Panc1 (cell line): ENCODE measurements at regions not wholly inside any gene's neighbourhood (a gene's known extent, or its start where the extent isn't known, plus 50 kb on each side); places are given as distances from the start of the nearest gene placed in this dataset.

ENCODE experiments used
- ATAC-seq: fragments of 200-7000 bp; cut with Tn5 transposase; 2 replicates; pipeline ENCODE4 v1.9.1; 2020; ENCODE audit warnings: mild to moderate bottlenecking, moderate library complexity
- BruUV-seq: library from RNA; stranded (reverse); fragments of 400-500 nt; replicated peaks from 2 replicates; lab custom pipeline; 2021; lab: Mats Ljungman, UMichigan
- CTCF ChIA-PET: fragments of 300-600 bp; sonication (Branson Sonifier 250); formaldehyde crosslinking; loops from one replicate; lab custom pipeline; 2022; ENCODE audit warnings: antibody characterized with exemption; lab: Charles Lee
- POLR2A ChIA-PET: fragments of 300-600 bp; sonication (Branson Sonifier 250); formaldehyde crosslinking; loops from one replicate; lab custom pipeline; 2022; ENCODE audit warnings: antibody characterized with exemption; lab: Charles Lee
- DNase-seq: peaks from one replicate; pipeline ENCODE4 v3.0.0-alpha.2; 2010; ENCODE audit warnings: low read depth, low spot score
- H3K27ac ChIP-seq: 2 replicates; pipeline ENCODE4 v1.5.1; 2011; ENCODE audit warnings: mild to moderate bottlenecking, low read length, inconsistent platforms
- H3K27me3 ChIP-seq: fragments of 200-500 bp; sonication (Bioruptor generic); 2 replicates; pipeline ENCODE4 v1.6.0; 2014; ENCODE audit warnings: low read length, inconsistent platforms; ENCODE audit not compliant: control insufficient read depth, insufficient read depth
- H3K36me3 ChIP-seq: fragments of 200-500 bp; sonication (Bioruptor generic); 2 replicates; pipeline ENCODE4 v1.5.1; 2014; ENCODE audit warnings: inconsistent platforms, mild to moderate bottlenecking, low read length, moderate library complexity; ENCODE audit not compliant: control insufficient read depth, insufficient read depth
- H3K4me1 ChIP-seq: 2 replicates; pipeline ENCODE4 v1.5.1; 2011; ENCODE audit warnings: inconsistent platforms, mild to moderate bottlenecking, low read length, moderate library complexity; ENCODE audit not compliant: control insufficient read depth, insufficient read depth
- H3K4me3 ChIP-seq, 2 experiments: 2 replicates each; pipeline ENCODE4 v1.5.1; 2011 to 2012; ENCODE audit warnings: low read depth in 2 of 2, low read length in 2 of 2, mild to moderate bottlenecking in 2 of 2, inconsistent platforms in 1 of 2, moderate library complexity in 1 of 2
- H3K9me3 ChIP-seq: fragments of 200-500 bp; sonication (Bioruptor generic); 2 replicates; pipeline ENCODE4 v1.5.1; 2014; ENCODE audit warnings: low read depth, mild to moderate bottlenecking, inconsistent platforms, low read length, moderate library complexity; ENCODE audit not compliant: control insufficient read depth, insufficient read depth
- POLR2AphosphoS5 ChIP-seq: IDR thresholded peaks from 2 replicates; pipeline ENCODE4 v1.6.1; 2012; ENCODE audit warnings: mild to moderate bottlenecking, low read depth, low read length, moderate library complexity
- SIN3A ChIP-seq: IDR thresholded peaks from 2 replicates; pipeline ENCODE4 v1.6.1; 2012; ENCODE audit warnings: low read depth, mild to moderate bottlenecking, low read length, moderate library complexity, borderline replicate concordance; ENCODE audit not compliant: insufficient read depth
- TCF7L2 ChIP-seq: IDR thresholded peaks from 2 replicates; pipeline ENCODE4 v1.6.1; 2011; ENCODE audit warnings: mild to moderate bottlenecking, low read depth, low read length, inconsistent platforms
- in situ Hi-C: cut with HindIII; loops from 2 replicates; pipeline ENCODE4 v1.10.0; 2016; ENCODE audit warnings: low sequenced_read_pairs, low pct_unique_long_range_greater_than_20kb
- intact Hi-C: fragments of 100-400 bp; cut with micrococcal nuclease; formaldehyde crosslinking; loops from one replicate; pipeline ENCODE4 v1.10.0; 2022; ENCODE audit not compliant: unreplicated experiment
- TF ChIP-seq, protein P1 (sequence below), 2 experiments: IDR thresholded peaks; 2 replicates each; pipeline ENCODE4 v1.6.1; 2011 to 2012; ENCODE audit warnings: low read depth in 2 of 2, control low read depth in 1 of 2, low read length in 1 of 2, mild to moderate bottlenecking in 1 of 2, moderate library complexity in 1 of 2; ENCODE audit not compliant: insufficient read depth in 1 of 2
- TF ChIP-seq, protein P2 (sequence below): fragments of 450-650 bp; IDR thresholded peaks from 2 replicates; pipeline ENCODE4 v1.5.1; 2017; ENCODE audit warnings: mild to moderate bottlenecking

DNA sequence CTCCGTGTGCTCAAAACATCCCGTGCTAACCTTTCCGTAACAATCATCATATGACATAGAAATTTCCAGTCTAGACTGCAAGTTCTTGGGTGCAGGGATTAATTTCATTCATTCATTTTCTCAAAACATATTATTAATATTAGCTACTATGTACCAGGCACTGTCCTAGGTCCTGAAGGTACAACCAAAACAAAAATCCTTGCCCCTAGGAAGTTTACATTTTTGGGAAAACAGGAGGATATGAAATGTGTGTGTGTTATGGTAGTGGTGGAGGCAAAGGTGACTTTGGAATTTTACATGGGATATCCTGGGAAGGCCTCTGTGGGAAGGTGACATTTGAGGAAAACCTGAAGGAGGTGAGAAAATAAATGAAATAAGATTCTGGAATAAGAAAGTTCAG, 222.6 kb downstream of the LRRC3B start:
- ATAC-seq (no peak), DNase-seq (no peak)
- no TSS peak for BruUV-seq
- no peak overlapping the region for H3K4me3 ChIP-seq
- H3K27me3 ChIP-seq, result no peaks in the 10 kb centered on the region
- no peak overlapping the region for H3K27ac ChIP-seq
- no peaks in the 10 kb centered on the region for H3K4me1 ChIP-seq
- in situ Hi-C loops, result no loop called here
- CTCF ChIA-PET, result no interaction called here
- intact Hi-C loops, result no loop called here
- no peak for TF ChIP-seq POLR2AphosphoS5
- TF ChIP-seq, protein P1, sequence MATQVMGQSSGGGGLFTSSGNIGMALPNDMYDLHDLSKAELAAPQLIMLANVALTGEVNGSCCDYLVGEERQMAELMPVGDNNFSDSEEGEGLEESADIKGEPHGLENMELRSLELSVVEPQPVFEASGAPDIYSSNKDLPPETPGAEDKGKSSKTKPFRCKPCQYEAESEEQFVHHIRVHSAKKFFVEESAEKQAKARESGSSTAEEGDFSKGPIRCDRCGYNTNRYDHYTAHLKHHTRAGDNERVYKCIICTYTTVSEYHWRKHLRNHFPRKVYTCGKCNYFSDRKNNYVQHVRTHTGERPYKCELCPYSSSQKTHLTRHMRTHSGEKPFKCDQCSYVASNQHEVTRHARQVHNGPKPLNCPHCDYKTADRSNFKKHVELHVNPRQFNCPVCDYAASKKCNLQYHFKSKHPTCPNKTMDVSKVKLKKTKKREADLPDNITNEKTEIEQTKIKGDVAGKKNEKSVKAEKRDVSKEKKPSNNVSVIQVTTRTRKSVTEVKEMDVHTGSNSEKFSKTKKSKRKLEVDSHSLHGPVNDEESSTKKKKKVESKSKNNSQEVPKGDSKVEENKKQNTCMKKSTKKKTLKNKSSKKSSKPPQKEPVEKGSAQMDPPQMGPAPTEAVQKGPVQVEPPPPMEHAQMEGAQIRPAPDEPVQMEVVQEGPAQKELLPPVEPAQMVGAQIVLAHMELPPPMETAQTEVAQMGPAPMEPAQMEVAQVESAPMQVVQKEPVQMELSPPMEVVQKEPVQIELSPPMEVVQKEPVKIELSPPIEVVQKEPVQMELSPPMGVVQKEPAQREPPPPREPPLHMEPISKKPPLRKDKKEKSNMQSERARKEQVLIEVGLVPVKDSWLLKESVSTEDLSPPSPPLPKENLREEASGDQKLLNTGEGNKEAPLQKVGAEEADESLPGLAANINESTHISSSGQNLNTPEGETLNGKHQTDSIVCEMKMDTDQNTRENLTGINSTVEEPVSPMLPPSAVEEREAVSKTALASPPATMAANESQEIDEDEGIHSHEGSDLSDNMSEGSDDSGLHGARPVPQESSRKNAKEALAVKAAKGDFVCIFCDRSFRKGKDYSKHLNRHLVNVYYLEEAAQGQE (IDR thresholded peaks at IDR 0.05; ENCODE audit: insufficient read depth in 1 of 2, low read depth in 2 of 2, low read length in 1 of 2), result peak in 1 of 2 experiments; percentile 41; a peak in 1 of 4 replicates
- TF ChIP-seq TCF7L2, result no peak
- H3K36me3 ChIP-seq, result no peaks in the 10 kb centered on the region
- POLR2A ChIA-PET, result no interaction called here
- H3K9me3 ChIP-seq, result no peaks in the 10 kb centered on the region

DNA sequence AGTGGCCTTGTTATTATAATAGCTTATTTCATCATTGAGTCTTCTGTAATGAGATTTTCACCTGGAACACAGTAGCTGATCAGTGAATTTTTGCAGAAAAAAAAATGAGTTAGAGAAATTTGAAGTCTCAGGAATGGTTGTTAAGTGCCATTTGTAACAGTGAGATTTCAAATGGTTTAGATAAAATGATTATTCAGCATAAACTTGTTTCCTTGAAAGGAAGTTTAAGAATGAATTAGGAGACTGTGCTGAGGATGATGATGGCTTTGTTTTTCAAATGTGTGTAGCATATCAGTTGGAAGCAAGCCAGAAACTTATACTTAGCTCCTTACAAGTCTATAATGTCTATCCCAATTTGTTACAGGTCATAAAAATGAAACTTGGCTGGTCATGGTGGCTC, 225.1 kb downstream of the LRRC3B start:
- Histone ChIP-seq H3K27ac (no peak overlapping the region), H3K27me3 (no peaks in the 10 kb centered on the region), H3K4me3 (no peak overlapping the region), H3K36me3 (no peaks in the 10 kb centered on the region), H3K4me1 (no peaks in the 10 kb centered on the region), H3K9me3 (no peaks in the 10 kb centered on the region)
- no peak for TF ChIP-seq TCF7L2
- TF ChIP-seq POLR2AphosphoS5, result no peak
- no peak for TF ChIP-seq SIN3A
- TF ChIP-seq, protein P2, sequence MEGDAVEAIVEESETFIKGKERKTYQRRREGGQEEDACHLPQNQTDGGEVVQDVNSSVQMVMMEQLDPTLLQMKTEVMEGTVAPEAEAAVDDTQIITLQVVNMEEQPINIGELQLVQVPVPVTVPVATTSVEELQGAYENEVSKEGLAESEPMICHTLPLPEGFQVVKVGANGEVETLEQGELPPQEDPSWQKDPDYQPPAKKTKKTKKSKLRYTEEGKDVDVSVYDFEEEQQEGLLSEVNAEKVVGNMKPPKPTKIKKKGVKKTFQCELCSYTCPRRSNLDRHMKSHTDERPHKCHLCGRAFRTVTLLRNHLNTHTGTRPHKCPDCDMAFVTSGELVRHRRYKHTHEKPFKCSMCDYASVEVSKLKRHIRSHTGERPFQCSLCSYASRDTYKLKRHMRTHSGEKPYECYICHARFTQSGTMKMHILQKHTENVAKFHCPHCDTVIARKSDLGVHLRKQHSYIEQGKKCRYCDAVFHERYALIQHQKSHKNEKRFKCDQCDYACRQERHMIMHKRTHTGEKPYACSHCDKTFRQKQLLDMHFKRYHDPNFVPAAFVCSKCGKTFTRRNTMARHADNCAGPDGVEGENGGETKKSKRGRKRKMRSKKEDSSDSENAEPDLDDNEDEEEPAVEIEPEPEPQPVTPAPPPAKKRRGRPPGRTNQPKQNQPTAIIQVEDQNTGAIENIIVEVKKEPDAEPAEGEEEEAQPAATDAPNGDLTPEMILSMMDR, result no peak
- TF ChIP-seq, protein P1 (IDR thresholded peaks at IDR 0.05; ENCODE audit: insufficient read depth in 1 of 2, low read depth in 2 of 2, low read length in 1 of 2), result no peak
- in situ Hi-C loops (no loop called here), intact Hi-C loops (no loop called here)
- POLR2A ChIA-PET, result no interaction called here
- BruUV-seq, result no TSS peak
- CTCF ChIA-PET, result no interaction called here
- ATAC-seq, result no peak
- no peak for DNase-seq
